Naive thymus-derived CD8-positive, alpha-beta T cell (primary cell): ENCODE measurements at regions not wholly inside any gene's neighbourhood (a gene's known extent, or its start where the extent isn't known, plus 50 kb on each side); places are given as distances from the start of the nearest gene placed in this dataset.

Source experiments
- ATAC-seq, 2 donors: fragments of 150-1000 bp; cut with Tn5 transposase in 1 of 2; sonication (Bioruptor Pico), chemical (Tn5 transposase) in 1 of 2; 1 replicate in 1 of 2; 2 replicates in 1 of 2; pipeline ENCODE4 v1.10.0; 2021; ENCODE audit warnings: mild to moderate bottlenecking in 2 of 2, moderate library complexity in 2 of 2
- POLR2A ChIA-PET: fragments of 350-600 bp; sonication (Branson Sonifier 250); formaldehyde crosslinking; loops from one replicate; lab custom pipeline; 2021; ENCODE audit warnings: antibody characterized with exemption; lab: Charles Lee
- DNase-seq, 10 donors: peaks; one replicate each; pipeline versions ENCODE4 v3.0.0 to v3.0.0-alpha.2; 2020 to 2022
- H3K27ac Mint-ChIP-seq, 10 donors: one replicate each; pipeline ENCODE4 v1.8.0; 2020 to 2022; ENCODE audit warnings: mild to moderate bottlenecking in 10 of 10, mixed read lengths in 10 of 10, moderate library complexity in 4 of 10, inconsistent platforms in 1 of 10
- H3K27me3 Mint-ChIP-seq, 5 donors: one replicate each; pipeline ENCODE4 v1.8.0; 2021 to 2022; ENCODE audit warnings: mixed read lengths in 5 of 5
- H3K36me3 Mint-ChIP-seq, 3 donors: one replicate each; pipeline ENCODE4 v1.8.0; 2020 to 2022; ENCODE audit warnings: mixed read lengths in 3 of 3, mild to moderate bottlenecking in 2 of 3, inconsistent platforms in 1 of 3
- H3K4me1 Mint-ChIP-seq, 4 donors: one replicate each; pipeline ENCODE4 v1.8.0; 2021 to 2022; ENCODE audit warnings: mixed read lengths in 4 of 4
- H3K4me3 Mint-ChIP-seq, 10 donors: one replicate each; pipeline ENCODE4 v1.8.0; 2020 to 2022; ENCODE audit warnings: mild to moderate bottlenecking in 10 of 10, mixed read lengths in 10 of 10, moderate library complexity in 6 of 10, inconsistent platforms in 1 of 10
- H3K9me3 Mint-ChIP-seq, 9 donors: one replicate each; pipeline ENCODE4 v1.8.0; 2020 to 2022; ENCODE audit warnings: mixed read lengths in 9 of 9, mild to moderate bottlenecking in 3 of 9, inconsistent platforms in 1 of 9, moderate library complexity in 1 of 9

- Mint-ChIP-seq H3K4me1 (peaks cover 0 to 2% (median 0%) of the 10 kb centered on the region in 4 donors), H3K27ac (no peak overlapping the region), H3K9me3 (peaks cover 0 to 27% (median 0%) of the 10 kb centered on the region in 9 donors), H3K27me3 (peaks cover 0 to 5% (median 2%) of the 10 kb centered on the region in 5 donors), H3K36me3 (peaks cover 0 to 5% (median 0%) of the 10 kb centered on the region in 3 donors), H3K4me3 (no peak overlapping the region)
- DNase-seq (no peak), ATAC-seq (no peak)
- POLR2A ChIA-PET, result no interaction called here
These were observed 165.5 kb downstream of the HS3ST1 start for GRCh38 chr4:11263208-11263607.

GRCh38 chr4:11261066-11261850 lies 167.4 kb downstream of the HS3ST1 start:
- Mint-ChIP-seq H3K9me3 (peaks cover 0 to 12% (median 0%) of the 10 kb centered on the region in 9 donors), H3K27me3 (peaks cover 0 to 3% (median 0%) of the 10 kb centered on the region in 5 donors), H3K4me3 (no peak overlapping the region), H3K4me1 (no peaks in the 10 kb centered on the region), H3K27ac (no peak overlapping the region), H3K36me3 (no peaks in the 10 kb centered on the region)
- no peak for ATAC-seq
- POLR2A ChIA-PET, result no interaction called here
- DNase-seq, result no peak

GRCh38 chr4:11259837-11260236 lies 168.9 kb downstream of the HS3ST1 start:
- DNase-seq (no peak), ATAC-seq (no peak)
- Mint-ChIP-seq H3K4me3 (no peak overlapping the region), H3K27ac (no peak overlapping the region), H3K27me3 (peaks cover 0 to 2% (median 0%) of the 10 kb centered on the region in 5 donors), H3K36me3 (no peaks in the 10 kb centered on the region), H3K9me3 (no peaks in the 10 kb centered on the region), H3K4me1 (no peaks in the 10 kb centered on the region)
- POLR2A ChIA-PET, result no interaction called here

GRCh38 chr4:11252149-11252548 lies 176.5 kb downstream of the HS3ST1 start:
- Mint-ChIP-seq H3K27ac (no peak overlapping the region), H3K36me3 (no peaks in the 10 kb centered on the region), H3K27me3 (peaks cover 0 to 4% (median 1%) of the 10 kb centered on the region in 5 donors), H3K4me1 (peaks cover 0 to 9% (median under 1%) of the 10 kb centered on the region in 4 donors), H3K9me3 (peaks cover 0 to 5% (median 0%) of the 10 kb centered on the region in 9 donors), H3K4me3 (no peak overlapping the region)
- ATAC-seq (no peak), DNase-seq (no peak)
- POLR2A ChIA-PET, result no interaction called here

- peaks cover 0 to 9% (median under 1%) of the 10 kb centered on the region in 4 donors for H3K4me1 Mint-ChIP-seq
- peaks cover 0 to 4% (median 1%) of the 10 kb centered on the region in 5 donors for H3K27me3 Mint-ChIP-seq
- no peak overlapping the region for H3K27ac Mint-ChIP-seq
- POLR2A ChIA-PET, result no interaction called here
- no peak overlapping the region for H3K4me3 Mint-ChIP-seq
- H3K9me3 Mint-ChIP-seq, result peaks cover 0 to 11% (median 4%) of the 10 kb centered on the region in 9 donors
- no peaks in the 10 kb centered on the region for H3K36me3 Mint-ChIP-seq
- no peak for DNase-seq
- no peak for ATAC-seq
These were observed 178.2 kb downstream of the HS3ST1 start for GRCh38 chr4:11250510-11250909.

GRCh38 chr4:11232015-11232414 lies 196.7 kb downstream of the HS3ST1 start:
- Mint-ChIP-seq H3K9me3 (peaks cover 0 to 7% (median 4%) of the 10 kb centered on the region in 9 donors), H3K27ac (no peak overlapping the region), H3K27me3 (no peaks in the 10 kb centered on the region), H3K4me3 (no peak overlapping the region), H3K4me1 (no peaks in the 10 kb centered on the region), H3K36me3 (no peaks in the 10 kb centered on the region)
- DNase-seq (no peak), ATAC-seq (no peak)
- POLR2A ChIA-PET, result no interaction called here

- no peaks in the 10 kb centered on the region for H3K27me3 Mint-ChIP-seq
- no peak for ATAC-seq
- POLR2A ChIA-PET, result no interaction called here
- no peaks in the 10 kb centered on the region for H3K4me1 Mint-ChIP-seq
- H3K27ac Mint-ChIP-seq, result no peak overlapping the region
- no peak overlapping the region for H3K4me3 Mint-ChIP-seq
- peaks cover 0 to 5% (median 3%) of the 10 kb centered on the region in 9 donors for H3K9me3 Mint-ChIP-seq
- no peak for DNase-seq
- no peaks in the 10 kb centered on the region for H3K36me3 Mint-ChIP-seq
These were observed 197.8 kb downstream of the HS3ST1 start for GRCh38 chr4:11230866-11231265.

GRCh38 chr4:11228530-11228929 lies 200.2 kb downstream of the HS3ST1 start:
- no peak for ATAC-seq
- no peak overlapping the region for H3K27ac Mint-ChIP-seq
- peaks cover 0 to 9% (median 2%) of the 10 kb centered on the region in 5 donors for H3K27me3 Mint-ChIP-seq
- POLR2A ChIA-PET, result no interaction called here
- no peaks in the 10 kb centered on the region for H3K36me3 Mint-ChIP-seq
- no peaks in the 10 kb centered on the region for H3K9me3 Mint-ChIP-seq
- no peak for DNase-seq
- no peaks in the 10 kb centered on the region for H3K4me1 Mint-ChIP-seq
- no peak overlapping the region for H3K4me3 Mint-ChIP-seq

- ATAC-seq (no peak), DNase-seq (no peak)
- peaks cover 0 to 9% (median 2%) of the 10 kb centered on the region in 5 donors for H3K27me3 Mint-ChIP-seq
- POLR2A ChIA-PET, result no interaction called here
- no peaks in the 10 kb centered on the region for H3K4me1 Mint-ChIP-seq
- H3K36me3 Mint-ChIP-seq, result no peaks in the 10 kb centered on the region
- peaks cover 0 to 3% (median 0%) of the 10 kb centered on the region in 9 donors for H3K9me3 Mint-ChIP-seq
- no peak overlapping the region for H3K27ac Mint-ChIP-seq
- no peak overlapping the region for H3K4me3 Mint-ChIP-seq
These were observed 205.4 kb downstream of the HS3ST1 start for GRCh38 chr4:11223311-11223710.

GRCh38 chr4:11218692-11219091 lies 210.0 kb downstream of the HS3ST1 start:
- ATAC-seq (no peak), DNase-seq (no peak)
- H3K4me3 Mint-ChIP-seq, result no peak overlapping the region
- H3K27me3 Mint-ChIP-seq, result peaks cover 0 to 7% (median 0%) of the 10 kb centered on the region in 5 donors
- no peaks in the 10 kb centered on the region for H3K36me3 Mint-ChIP-seq
- POLR2A ChIA-PET, result no interaction called here
- H3K9me3 Mint-ChIP-seq, result peaks cover 0 to 3% (median 0%) of the 10 kb centered on the region in 9 donors
- H3K4me1 Mint-ChIP-seq, result no peaks in the 10 kb centered on the region
- no peak overlapping the region for H3K27ac Mint-ChIP-seq

- DNase-seq, result no peak
- H3K9me3 Mint-ChIP-seq, result peaks cover 0 to 3% (median 0%) of the 10 kb centered on the region in 9 donors
- H3K36me3 Mint-ChIP-seq, result no peaks in the 10 kb centered on the region
- H3K27ac Mint-ChIP-seq, result no peak overlapping the region
- no peak for ATAC-seq
- no peak overlapping the region for H3K4me3 Mint-ChIP-seq
- H3K27me3 Mint-ChIP-seq, result peaks cover 0 to 7% (median 0%) of the 10 kb centered on the region in 5 donors
- no peaks in the 10 kb centered on the region for H3K4me1 Mint-ChIP-seq
- POLR2A ChIA-PET, result no interaction called here
These were observed 212.2 kb downstream of the HS3ST1 start for GRCh38 chr4:11216520-11216919.

- DNase-seq (no peak), ATAC-seq (no peak)
- Mint-ChIP-seq H3K27ac (no peak overlapping the region), H3K4me3 (no peak overlapping the region), H3K36me3 (peaks cover 0 to 5% (median 0%) of the 10 kb centered on the region in 3 donors), H3K27me3 (peaks cover 0 to 7% (median 0%) of the 10 kb centered on the region in 5 donors), H3K4me1 (no peaks in the 10 kb centered on the region), H3K9me3 (peaks cover 0 to 2% (median 0%) of the 10 kb centered on the region in 9 donors)
- POLR2A ChIA-PET, result no interaction called here
These were observed 214.4 kb downstream of the HS3ST1 start for GRCh38 chr4:11214281-11214680.

GRCh38 chr4:11209826-11210225 lies 218.9 kb downstream of the HS3ST1 start:
- Mint-ChIP-seq H3K4me1 (no peaks in the 10 kb centered on the region), H3K36me3 (peaks cover 0 to 15% (median 0%) of the 10 kb centered on the region in 3 donors), H3K4me3 (no peak overlapping the region), H3K27ac (no peak overlapping the region), H3K9me3 (peaks cover 0 to 25% (median 10%) of the 10 kb centered on the region in 9 donors), H3K27me3 (peaks cover 0 to 4% (median 0%) of the 10 kb centered on the region in 5 donors)
- POLR2A ChIA-PET, result no interaction called here
- ATAC-seq (no peak), DNase-seq (no peak)
